ENCODE measurements at regions not wholly inside any gene's neighbourhood (a gene's known extent, or its start where the extent isn't known, plus 50 kb on each side); places are given as distances from the start of the nearest gene placed in this dataset.

- Histone ChIP-seq H3K27ac (no peak overlapping the region), H3K4me1 (ENCODE audit: insufficient read depth) (no peaks in the 10 kb centered on the region), H3K27me3 (no peaks in the 10 kb centered on the region), H3K9me3 (ENCODE audit: low read depth) (no peaks in the 10 kb centered on the region), H3K4me2 (no peak overlapping the region), H3K79me2 (no peaks in the 10 kb centered on the region), H4K20me1 (ENCODE audit: insufficient read depth, poor library complexity, severe bottlenecking) (no peaks in the 10 kb centered on the region), H3K36me3 (replicated peaks; ENCODE audit: insufficient read depth, low read depth) (no peaks in the 10 kb centered on the region), H3K4me3 (no peak overlapping the region), H3K9me2 (replicated peaks; ENCODE audit: insufficient read depth) (no peaks in the 10 kb centered on the region), H2AFZ (no peak overlapping the region)
- TF ChIP-seq EZH2phosphoT487 (IDR thresholded peaks at IDR 0.05; ENCODE audit: low read depth, severe bottlenecking, unreplicated experiment): no peak
- no peak for DNase-seq (ENCODE audit: low spot score)
- WGBS (ENCODE audit: low lambda C conversion rate, missing lambda C conversion rate): 95% methylated on average over 8 of the region's 8 CpGs
These were observed 382.2 kb upstream of the KLF6 start for GRCh38 chr10:4167216-4167615.

- Histone ChIP-seq H3K9me3 (ENCODE audit: low read depth) (no peaks in the 10 kb centered on the region), H4K20me1 (ENCODE audit: insufficient read depth, poor library complexity, severe bottlenecking) (no peaks in the 10 kb centered on the region), H3K27me3 (no peaks in the 10 kb centered on the region), H3K4me2 (no peak overlapping the region), H3K27ac (no peak overlapping the region), H3K79me2 (no peaks in the 10 kb centered on the region), H2AFZ (no peak overlapping the region), H3K9me2 (replicated peaks; ENCODE audit: insufficient read depth) (no peaks in the 10 kb centered on the region), H3K4me3 (no peak overlapping the region), H3K36me3 (replicated peaks; ENCODE audit: insufficient read depth, low read depth) (no peaks in the 10 kb centered on the region), H3K4me1 (ENCODE audit: insufficient read depth) (no peaks in the 10 kb centered on the region)
- DNase-seq (ENCODE audit: low spot score): no peak
- WGBS (ENCODE audit: low lambda C conversion rate, missing lambda C conversion rate): 81% methylated on average over 7 of the region's 7 CpGs
- TF ChIP-seq EZH2phosphoT487 (IDR thresholded peaks at IDR 0.05; ENCODE audit: low read depth, severe bottlenecking, unreplicated experiment) (no peak), EZH2 (IDR thresholded peaks at IDR 0.05; ENCODE audit: borderline replicate concordance) (no peak), CTCF (IDR thresholded peaks at IDR 0.05; ENCODE audit: poor library complexity) (no peak)
These were observed 377.7 kb upstream of the KLF6 start for GRCh38 chr10:4162571-4163286.

- Histone ChIP-seq H3K36me3 (replicated peaks; ENCODE audit: insufficient read depth, low read depth) (no peaks in the 10 kb centered on the region), H3K79me2 (no peaks in the 10 kb centered on the region), H3K4me3 (no peak overlapping the region), H3K27ac (no peak overlapping the region), H3K9me3 (ENCODE audit: low read depth) (no peaks in the 10 kb centered on the region), H4K20me1 (ENCODE audit: insufficient read depth, poor library complexity, severe bottlenecking) (no peaks in the 10 kb centered on the region), H3K4me1 (ENCODE audit: insufficient read depth) (no peaks in the 10 kb centered on the region), H3K9me2 (replicated peaks; ENCODE audit: insufficient read depth) (no peaks in the 10 kb centered on the region), H3K27me3 (no peaks in the 10 kb centered on the region), H2AFZ (no peak overlapping the region), H3K4me2 (no peak overlapping the region)
- TF ChIP-seq EZH2phosphoT487 (IDR thresholded peaks at IDR 0.05; ENCODE audit: low read depth, severe bottlenecking, unreplicated experiment) (no peak), CTCF (IDR thresholded peaks at IDR 0.05; ENCODE audit: poor library complexity) (no peak), EZH2 (IDR thresholded peaks at IDR 0.05; ENCODE audit: borderline replicate concordance) (no peak)
- DNase-seq (ENCODE audit: low spot score): no peak
- WGBS (ENCODE audit: low lambda C conversion rate, missing lambda C conversion rate): 95% methylated on average over 6 of the region's 6 CpGs
These were observed 374.2 kb upstream of the KLF6 start for GRCh38 chr10:4159173-4159572.

- Histone ChIP-seq H3K4me2 (no peak overlapping the region), H3K4me3 (no peak overlapping the region), H3K79me2 (no peaks in the 10 kb centered on the region), H2AFZ (no peak overlapping the region), H3K9me3 (ENCODE audit: low read depth) (no peaks in the 10 kb centered on the region), H3K9me2 (replicated peaks; ENCODE audit: insufficient read depth) (no peaks in the 10 kb centered on the region), H4K20me1 (ENCODE audit: insufficient read depth, poor library complexity, severe bottlenecking) (no peaks in the 10 kb centered on the region), H3K36me3 (replicated peaks; ENCODE audit: insufficient read depth, low read depth) (no peaks in the 10 kb centered on the region), H3K27ac (no peak overlapping the region), H3K4me1 (ENCODE audit: insufficient read depth) (no peaks in the 10 kb centered on the region), H3K27me3 (no peaks in the 10 kb centered on the region)
- no peak for DNase-seq (ENCODE audit: low spot score)
- 70% methylated on average over 4 of the region's 4 CpGs for WGBS (ENCODE audit: low lambda C conversion rate, missing lambda C conversion rate)
- TF ChIP-seq EZH2 (IDR thresholded peaks at IDR 0.05; ENCODE audit: borderline replicate concordance) (no peak), CTCF (IDR thresholded peaks at IDR 0.05; ENCODE audit: poor library complexity) (no peak), EZH2phosphoT487 (IDR thresholded peaks at IDR 0.05; ENCODE audit: low read depth, severe bottlenecking, unreplicated experiment) (no peak)
These were observed 369.2 kb upstream of the KLF6 start for GRCh38 chr10:4154191-4154715.
